K562 (cell line): ENCODE measurements at regions not wholly inside any gene's neighbourhood (a gene's known extent, or its start where the extent isn't known, plus 50 kb on each side); places are given as distances from the start of the nearest gene placed in this dataset.

Source experiments
- ATAC-seq: fragments of 200-7000 bp; cut with Tn5 transposase; 3 replicates; pipeline ENCODE4 v1.9.1; 2020; ENCODE audit warnings: moderate library complexity
- BruUV-seq: library from RNA; stranded (reverse); fragments of 400-500 nt; replicated peaks from 2 replicates; lab custom pipeline; 2021; lab: Mats Ljungman, UMichigan
- CTCF ChIA-PET: fragments of 300-600 bp; formaldehyde crosslinking; extraction: SDS; loops from one replicate; lab custom pipeline; 2021; ENCODE audit warnings: low intra/inter-chr PET ratio; lab: Yijun Ruan, JAX
- POLR2A ChIA-PET: fragments of 300-600, 350-650 bp; sonication (Branson Sonifier 250); formaldehyde crosslinking; extraction: SDS; loops from one replicate; lab custom pipeline; 2021; ENCODE audit warnings: antibody characterized with exemption, inconsistent platforms; lab: Yijun Ruan, JAX
- DNase-seq, 4 experiments: peaks; one replicate each; pipeline versions ENCODE4 v3.0.0 to v3.0.0-alpha.2; 2011 to 2018; ENCODE audit warnings: low spot score in 3 of 4, mixed read lengths in 3 of 4; ENCODE audit errors: extremely low read depth in 1 of 4
- FAIRE-seq: peaks from 2 replicates; lab custom pipeline; 2011; peaks lifted over from hg19 to GRCh38; lab: Jason Lieb, UNC
- H2AFZ ChIP-seq: 2 replicates; pipeline ENCODE4 v1.6.0; 2011; ENCODE audit warnings: low read depth, low read length, control low read depth, inconsistent platforms
- H3K27ac ChIP-seq: fragments of 200-600 bp; 3 replicates; pipeline ENCODE4 v1.8.0; 2011; ENCODE audit warnings: low read depth, mild to moderate bottlenecking, control low read depth, inconsistent platforms, low read length, moderate library complexity, mixed read lengths; ENCODE audit errors: extremely low read depth
- H3K27me3 ChIP-seq, 2 experiments: fragments of 300-600 bp in 1 of 2; 2 replicates in 1 of 2; 3 replicates in 1 of 2; pipeline versions ENCODE4 v1.6.0 to v1.8.0; 2011; ENCODE audit warnings: inconsistent platforms in 2 of 2, low read length in 2 of 2, mild to moderate bottlenecking in 1 of 2, mixed read lengths in 1 of 2, moderate library complexity in 1 of 2; ENCODE audit not compliant: control insufficient read depth in 2 of 2, insufficient read depth in 2 of 2
- H3K36me3 ChIP-seq: fragments of 300-600 bp; 3 replicates; pipeline ENCODE4 v1.8.0; 2011; ENCODE audit warnings: mild to moderate bottlenecking, low read length, inconsistent platforms; ENCODE audit not compliant: control insufficient read depth, insufficient read depth
- H3K4me1 ChIP-seq, 2 experiments: fragments of 200-600 bp in 1 of 2; replicated peaks in 1 of 2; 2 replicates in 1 of 2; 3 replicates in 1 of 2; pipeline versions ENCODE4 v1.5.1 to v1.8.0; 2011; ENCODE audit warnings: inconsistent platforms in 2 of 2, low read length in 2 of 2, mild to moderate bottlenecking in 1 of 2, mixed read lengths in 1 of 2, moderate library complexity in 1 of 2; ENCODE audit not compliant: control insufficient read depth in 2 of 2, insufficient read depth in 2 of 2
- H3K4me2 ChIP-seq: 2 replicates; pipeline ENCODE4 v1.6.1; 2011; ENCODE audit warnings: low read length, control low read depth, inconsistent platforms, mixed read lengths; ENCODE audit not compliant: insufficient read depth
- H3K4me3 ChIP-seq: fragments of 200-600 bp; sonication (generic), shearing (Covaris generic); 2 replicates; pipeline ENCODE4 v1.5.1; 2016; ENCODE audit warnings: control low read depth, inconsistent platforms
- H3K79me2 ChIP-seq: fragments of 200-600 bp; 3 replicates; pipeline ENCODE4 v1.8.0; 2011; ENCODE audit warnings: low read length, inconsistent platforms; ENCODE audit not compliant: control insufficient read depth, insufficient read depth
- H3K9ac ChIP-seq, 2 experiments: 2 replicates each; pipeline versions ENCODE4 v1.6.0 to v1.6.1; 2011; ENCODE audit warnings: low read depth in 2 of 2, low read length in 2 of 2, control low read depth in 1 of 2, inconsistent platforms in 1 of 2, mild to moderate bottlenecking in 1 of 2, mixed read lengths in 1 of 2; ENCODE audit not compliant: insufficient read depth in 1 of 2
- H3K9me1 ChIP-seq: one replicate; pipeline ENCODE4 v1.6.0; 2011; ENCODE audit warnings: inconsistent platforms, mild to moderate bottlenecking, low read length, moderate library complexity; ENCODE audit not compliant: control insufficient read depth, insufficient read depth
- H3K9me3 ChIP-seq: replicated peaks from 2 replicates; pipeline ENCODE4 v1.5.1; 2011; ENCODE audit warnings: low read depth, low read length, inconsistent platforms; ENCODE audit not compliant: control insufficient read depth, insufficient read depth
- H4K20me1 ChIP-seq: replicated peaks from 2 replicates; pipeline ENCODE4 v1.6.1; 2011; ENCODE audit warnings: low read length, inconsistent platforms, mixed read lengths; ENCODE audit not compliant: control insufficient read depth, insufficient read depth
- CHD4 ChIP-seq: fragments of 200-600 bp; sonication (generic); IDR thresholded peaks from 3 replicates; pipeline ENCODE4 v1.6.1; 2012; ENCODE audit warnings: low read depth, mild to moderate bottlenecking, mixed read lengths, low read length, inconsistent platforms; ENCODE audit not compliant: insufficient read depth, insufficient replicate concordance, poor library complexity, severe bottlenecking
- FOXJ2 ChIP-seq: fragments of 200-800 bp; sonication (Bioruptor generic); IDR thresholded peaks from 2 replicates; pipeline ENCODE4 v1.6.1; 2016; ENCODE audit warnings: missing genetic modification characterization, missing compliant biosample characterization
- GABPB2 ChIP-seq: fragments of 250-450 bp; sonication (Bioruptor Pico); conservative IDR thresholded peaks from 2 replicates; pipeline ENCODE4 v1.5.1; 2021; ENCODE audit warnings: mild to moderate bottlenecking
- HDAC6 ChIP-seq: IDR thresholded peaks from 2 replicates; pipeline ENCODE4 v1.6.1; 2012; ENCODE audit warnings: low read depth, mild to moderate bottlenecking, control low read depth, inconsistent platforms, low read length, moderate library complexity
- KDM2B ChIP-seq: fragments of 250-450 bp; sonication (Bioruptor Pico); IDR thresholded peaks from 2 replicates; pipeline ENCODE4 v1.8.0; 2021; ENCODE audit warnings: mild to moderate bottlenecking, moderate library complexity
- MAFK ChIP-seq: IDR thresholded peaks from 2 replicates; pipeline ENCODE4 v1.6.1; 2011; ENCODE audit warnings: low read length, improper control_type of control experiment
- RHOXF2B ChIP-seq: fragments of 250-450 bp; sonication (Bioruptor Pico); conservative IDR thresholded peaks from 2 replicates; pipeline ENCODE4 v1.5.1; 2021
- TEAD1 ChIP-seq, 2 experiments: fragments of 450-650 bp in 1 of 2; sonication (generic) in 1 of 2; formaldehyde crosslinking; IDR thresholded peaks; 2 replicates each; pipeline versions ENCODE4 v1.4.0 to v1.8.0; 2020 to 2022; ENCODE audit warnings: mild to moderate bottlenecking in 2 of 2, missing genetic modification reagents in 1 of 2
- U2AF2 ChIP-seq: fragments of 200-400 bp; formaldehyde crosslinking; optimal IDR thresholded peaks from 2 replicates; pipeline ENCODE3; 2017; ENCODE audit warnings: low read depth, mild to moderate bottlenecking, low read length
- ZBTB12 ChIP-seq: fragments of 250-450 bp; sonication (Bioruptor Pico); IDR thresholded peaks from 2 replicates; pipeline ENCODE4 v1.4.0; 2020
- ZBTB40 ChIP-seq, 2 experiments: fragments of 450-650 bp in 1 of 2; sonication (generic) in 1 of 2; formaldehyde crosslinking in 1 of 2; IDR thresholded peaks; 2 replicates each; pipeline versions ENCODE4 v1.7.1 to v1.9.0; 2016 to 2022; ENCODE audit warnings: inconsistent platforms in 1 of 2, mild to moderate bottlenecking in 1 of 2, missing genetic modification reagents in 1 of 2
- ZNF239 ChIP-seq: fragments of 250-450 bp; sonication (Bioruptor Pico); IDR thresholded peaks from 2 replicates; pipeline ENCODE4 v1.4.0; 2020; ENCODE audit warnings: mild to moderate bottlenecking
- ZNF507 ChIP-seq: conservative IDR thresholded peaks from 2 replicates; pipeline ENCODE4 v1.6.1; 2017; ENCODE audit warnings: missing genetic modification characterization, missing compliant biosample characterization
- WGBS: fragments of 100-300 bp; shearing (Covaris generic); methylation state at CpG from one replicate; pipeline ENCODE4 v1.1.6; 2016; ENCODE audit warnings: low coverage, mixed read lengths; ENCODE audit not compliant: insufficient coverage; ENCODE audit errors: missing lambda C conversion rate; 5-methylcytosine and 5-hydroxymethylcytosine counted together
- in situ Hi-C: fragments of 300-500 bp; cut with MboI; formaldehyde crosslinking; loops from 4 replicates; pipeline ENCODE4 v1.15.0; 2018; ENCODE audit warnings: inconsistent platforms, mixed read lengths
- intact Hi-C: fragments of 100-400 bp; cut with micrococcal nuclease; formaldehyde crosslinking; loops from 2 replicates; pipeline ENCODE4 v1.14.2; 2022

DNA sequence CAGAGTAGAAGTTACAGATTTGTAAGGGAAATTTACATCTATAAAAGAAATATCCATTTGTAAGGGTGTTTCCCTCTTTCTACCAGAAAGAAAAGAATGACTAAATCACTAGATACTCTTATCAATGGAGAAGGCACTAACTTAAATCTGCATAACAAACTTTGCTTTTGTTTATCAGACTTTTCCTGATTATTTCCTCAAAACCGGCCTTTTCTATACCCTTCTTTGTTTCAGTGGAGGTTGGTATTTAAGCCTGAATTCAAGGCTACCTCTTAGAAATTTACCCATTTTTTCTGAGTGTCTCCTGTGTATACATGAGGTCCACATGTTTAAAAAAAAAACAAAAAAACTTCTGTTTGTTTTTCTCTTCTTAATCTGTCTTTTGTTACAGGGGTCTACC is 80.4 kb upstream of the GRPR start (continued):
- TF ChIP-seq TEAD1 (CRISPR knock-in tag; IDR thresholded peaks at IDR 0.05) (no peak), ZNF239 (CRISPR knock-in tag) (no peak)

GRCh38 chrX:16039834-16040233 is 83.5 kb upstream of the GRPR start:
- Histone ChIP-seq H3K27ac (no peak overlapping the region), H3K4me2 (no peak overlapping the region), H3K79me2 (no peaks in the 10 kb centered on the region), H2AFZ (no peak overlapping the region), H3K4me3 (no peak overlapping the region), H3K9me3 (no peaks in the 10 kb centered on the region), H3K27me3 (no peaks in the 10 kb centered on the region), H3K9ac (no peak overlapping the region), H4K20me1 (no peaks in the 10 kb centered on the region), H3K9me1 (no peaks in the 10 kb centered on the region), H3K4me1 (no peaks in the 10 kb centered on the region), H3K36me3 (no peaks in the 10 kb centered on the region)
- POLR2A ChIA-PET, result no interaction called here
- DNase-seq (no peak), ATAC-seq (no peak), FAIRE-seq (no peak)
- CTCF ChIA-PET, result no interaction called here
- intact Hi-C loops, result no loop called here
- in situ Hi-C loops, result no loop called here
- 0% methylated on average over 1 of the region's 1 CpG for WGBS
- no TSS peak for BruUV-seq
- TF ChIP-seq ZNF507 (tag), result no peak
- TF ChIP-seq MAFK, result no peak
- no peak for TF ChIP-seq ZBTB12
- TF ChIP-seq ZBTB40 (IDR thresholded peaks at IDR 0.05), result no peak
- no peak for TF ChIP-seq ZBTB40 (CRISPR knock-in tag; IDR thresholded peaks at IDR 0.05)
- TF ChIP-seq KDM2B (CRISPR knock-in tag), result no peak
- TF ChIP-seq GABPB2 (CRISPR knock-in tag), result no peak
- no peak for TF ChIP-seq CHD4
- TF ChIP-seq U2AF2, result no peak
- no peak for TF ChIP-seq RHOXF2B
- TF ChIP-seq FOXJ2, result no peak
- TF ChIP-seq HDAC6, result no peak
